Activated CD4-positive, alpha-beta T cell treated with anti-CD3 and anti-CD28 coated beads, Interleukin-2, Interleukin-6, amounts not matched to agents 100 ng/mL and 50 ng/mL, durations not matched to agents 16 hours and 8 hours (primary cell): ENCODE measurements at regions not wholly inside any gene's neighbourhood (a gene's known extent, or its start where the extent isn't known, plus 50 kb on each side); places are given as distances from the start of the nearest gene placed in this dataset.

ENCODE experiments used
- DNase-seq: peaks from one replicate; pipeline ENCODE4 v3.0.0-alpha.2; 2020

DNA sequence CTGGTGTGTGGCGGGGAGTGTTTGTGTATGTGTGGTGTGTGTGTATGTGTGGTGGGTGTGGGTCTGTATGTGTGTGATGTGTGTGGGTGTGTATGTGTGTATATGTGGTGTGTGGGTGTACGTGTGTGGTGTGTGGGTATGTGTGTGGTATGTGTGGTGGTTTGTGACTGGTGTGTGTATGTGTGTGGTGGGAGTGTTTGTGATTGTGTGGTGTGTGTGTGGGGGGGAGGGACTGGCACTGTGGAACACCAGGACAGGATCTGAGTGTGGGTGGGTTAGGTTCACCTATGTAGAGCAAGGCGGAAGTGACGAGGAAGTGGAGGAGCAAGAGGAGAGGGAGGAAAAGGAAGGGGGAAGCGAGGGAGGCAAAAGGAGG lies 510.8 kb downstream of the SHQ1 start:
- DNase-seq, result no peak

DNA sequence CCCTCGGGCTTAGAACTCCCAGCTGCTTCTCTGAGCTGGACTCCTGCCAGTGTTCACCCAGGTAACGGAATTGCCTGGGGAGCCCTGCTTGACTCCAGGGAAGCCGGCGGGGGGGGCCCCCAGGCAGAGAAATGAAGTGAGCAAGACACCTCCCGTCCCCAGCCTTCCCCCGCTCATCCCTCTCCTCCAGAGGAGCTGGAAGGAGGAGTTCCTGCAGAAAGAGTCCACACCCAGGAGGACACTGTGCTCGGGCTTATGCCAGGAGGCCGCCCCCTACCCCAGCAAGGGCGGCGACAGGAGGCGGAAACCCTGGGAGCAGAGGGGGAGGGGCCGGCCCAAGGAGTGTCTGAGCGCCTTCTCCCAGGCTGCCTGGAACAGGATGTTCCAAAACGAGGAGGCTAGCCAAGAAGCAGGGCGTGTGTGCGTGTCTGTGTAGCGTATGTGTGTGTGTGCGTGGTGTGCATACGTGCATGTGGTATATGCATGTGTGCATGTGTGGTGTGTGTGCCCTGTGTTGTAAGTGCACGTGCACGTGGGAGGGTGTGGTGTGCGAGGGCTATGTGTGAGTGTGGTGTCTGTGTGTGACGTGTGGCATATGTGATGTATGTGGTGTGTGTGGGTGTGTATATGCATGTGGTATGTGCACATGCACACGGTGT lies 511.3 kb downstream of the SHQ1 start:
- DNase-seq, result no peak

DNA sequence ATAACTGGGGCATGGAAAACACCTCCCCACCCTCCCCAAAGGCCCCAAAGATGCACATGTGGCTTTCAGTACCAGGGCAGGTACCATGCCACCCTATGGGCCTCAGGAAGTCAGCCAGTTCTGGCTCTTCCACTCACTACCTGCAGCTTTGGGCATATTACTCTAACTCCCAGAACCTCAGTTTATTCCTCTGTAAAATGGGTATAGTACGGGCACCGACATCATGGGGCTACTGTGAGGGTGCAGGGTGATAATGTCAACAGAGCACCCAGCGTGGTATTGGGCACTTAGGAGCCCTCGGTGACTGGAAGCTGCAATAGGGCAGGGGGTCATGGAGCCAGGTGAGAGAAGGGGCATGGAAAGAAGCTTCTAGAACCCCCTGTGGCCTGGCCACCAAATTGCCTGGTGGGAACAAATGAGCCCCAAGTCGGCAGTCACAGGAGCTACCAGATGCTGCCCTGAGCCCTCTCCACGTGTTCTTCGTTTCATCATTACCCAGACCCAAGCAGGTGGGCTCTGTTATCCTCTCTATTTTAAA lies 512.1 kb downstream of the SHQ1 start:
- no peak for DNase-seq

DNA sequence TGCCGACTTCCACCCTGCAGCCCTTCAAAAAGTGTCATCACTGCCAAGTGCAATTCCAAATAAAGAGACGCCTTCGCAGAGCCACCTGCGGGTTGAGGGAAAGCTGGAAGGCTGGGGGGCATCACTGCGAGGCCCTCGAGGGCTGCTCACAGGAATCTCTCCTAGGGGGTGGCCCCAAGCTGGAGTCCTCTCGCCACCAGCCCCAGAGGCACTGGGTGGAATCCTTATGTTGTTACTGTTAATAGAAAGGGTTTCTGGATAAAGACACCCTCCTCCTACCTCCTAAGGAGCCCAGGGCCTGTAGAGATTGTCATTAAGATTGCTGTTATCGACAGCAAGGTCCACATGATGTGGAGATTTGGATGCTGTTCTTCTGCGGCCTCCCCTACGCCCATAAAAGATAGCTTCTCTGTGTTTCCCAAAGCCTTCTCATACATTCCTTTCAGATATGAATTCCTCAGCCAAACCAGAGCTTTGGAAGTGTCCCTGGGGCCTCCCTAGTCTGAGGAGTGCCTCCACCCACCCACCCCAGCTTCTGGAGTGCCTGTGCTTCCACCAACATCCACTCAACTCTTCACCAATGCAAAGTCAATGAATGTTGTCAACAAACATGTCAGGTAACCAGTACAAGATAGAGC lies 512.7 kb downstream of the SHQ1 start:
- no peak for DNase-seq

- DNase-seq, result no peak
Measured at GRCh38 chr3:72334681-72335457, 513.4 kb downstream of the SHQ1 start.

GRCh38 chr3:72332689-72333088 lies 515.6 kb downstream of the SHQ1 start:
- DNase-seq, result no peak

DNA sequence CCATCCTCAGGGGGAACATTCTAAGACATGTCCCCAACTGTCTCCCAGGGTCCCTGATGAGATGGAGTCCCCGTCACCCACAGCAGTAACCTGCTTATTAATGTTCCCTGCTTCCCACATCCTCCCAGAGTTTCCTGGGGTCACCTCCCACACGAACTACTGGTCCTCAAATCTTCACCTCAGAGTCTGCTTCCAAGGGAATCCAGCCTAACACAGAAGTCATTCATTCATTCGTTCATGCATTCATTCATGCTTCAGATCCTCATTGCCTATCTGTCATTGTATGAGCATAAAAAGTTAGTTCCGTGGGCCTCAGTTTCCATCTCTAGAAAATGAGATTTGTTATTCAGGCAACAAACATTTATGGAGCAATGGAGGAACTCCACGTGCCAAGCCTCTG lies 516.2 kb downstream of the SHQ1 start:
- DNase-seq, result no peak

DNA sequence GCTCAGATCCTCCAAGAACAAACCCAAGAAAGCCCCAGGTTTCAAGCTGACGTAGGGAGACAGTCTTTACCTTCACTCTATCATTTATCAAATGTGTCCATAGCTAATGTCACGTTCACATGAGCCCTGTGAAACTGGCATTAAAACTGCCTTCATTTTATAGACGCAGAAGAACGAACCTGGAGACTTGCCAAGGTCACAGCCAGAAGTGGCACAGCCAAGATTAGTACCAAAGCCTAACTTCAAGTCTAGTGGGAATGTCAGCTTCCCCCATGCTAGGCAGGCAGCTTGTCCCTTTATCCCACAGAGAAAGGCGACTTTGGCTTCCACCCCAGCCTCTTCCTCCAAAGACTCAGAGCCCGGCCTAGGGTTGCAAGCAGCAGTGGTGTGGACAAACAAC lies 517.2 kb downstream of the SHQ1 start:
- no peak for DNase-seq

GRCh38 chr3:72329354-72329753 lies 518.9 kb downstream of the SHQ1 start:
- no peak for DNase-seq

GRCh38 chr3:72328755-72329277 lies 519.4 kb downstream of the SHQ1 start:
- no peak for DNase-seq

- DNase-seq, result no peak
Measured at GRCh38 chr3:72327008-72327407, 521.2 kb downstream of the SHQ1 start.

- no peak for DNase-seq
Measured at GRCh38 chr3:72324253-72324811, 523.9 kb downstream of the SHQ1 start.

- DNase-seq, result no peak
Measured at GRCh38 chr3:72323773-72324172, 524.5 kb downstream of the SHQ1 start.

DNA sequence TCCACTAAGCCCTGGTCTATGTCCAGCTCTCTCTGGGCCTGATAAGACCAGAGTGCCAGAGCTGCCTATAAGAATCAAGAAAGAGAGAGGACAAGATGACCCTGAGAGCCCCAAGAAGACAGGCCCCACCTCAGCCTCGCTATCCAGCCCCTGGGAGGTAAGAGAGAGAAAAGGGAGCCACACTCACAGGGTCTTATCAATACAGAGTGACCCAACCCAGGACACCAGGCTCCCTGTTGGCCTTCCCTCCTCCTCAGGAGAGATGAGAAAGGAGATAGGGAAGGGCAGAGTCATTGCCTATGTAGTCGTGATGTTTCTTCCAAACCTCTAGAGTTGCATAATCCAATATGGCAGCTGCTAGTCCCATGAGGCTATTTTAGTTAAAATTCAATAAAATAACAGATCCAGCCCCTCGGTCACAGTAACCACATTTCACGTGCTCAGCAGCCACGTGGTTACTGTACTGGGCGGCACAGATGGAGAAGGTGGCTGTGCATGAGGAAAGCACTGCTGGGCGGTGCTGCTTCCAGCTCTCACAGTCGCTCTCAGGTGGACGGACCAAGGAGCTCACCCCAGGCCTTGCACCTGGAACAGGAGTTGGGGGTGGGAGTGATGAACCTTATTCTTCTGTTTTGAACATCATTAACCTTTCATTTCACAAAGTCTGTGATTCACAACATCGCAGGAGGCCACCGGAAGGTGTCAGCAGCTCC lies 525.8 kb downstream of the SHQ1 start:
- DNase-seq, result no peak

DNA sequence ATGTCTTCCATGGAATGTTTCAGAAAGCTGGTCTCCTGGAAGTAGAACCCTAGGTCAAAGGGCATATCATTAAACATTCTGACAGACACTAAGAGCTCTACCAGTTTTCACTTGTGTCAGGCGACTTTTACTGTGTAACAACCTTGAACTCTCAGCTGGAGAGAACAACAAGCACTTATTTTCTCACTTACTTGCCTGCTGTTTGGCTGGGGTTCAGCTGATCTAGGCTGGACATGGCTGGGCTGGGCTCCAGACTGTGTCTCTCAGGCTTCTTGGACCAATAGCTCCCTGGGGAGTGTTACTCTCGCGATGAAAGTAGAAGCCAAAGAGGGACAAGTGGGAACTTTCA lies 527.3 kb downstream of the SHQ1 start:
- no peak for DNase-seq

GRCh38 chr3:72320095-72320954 lies 527.9 kb downstream of the SHQ1 start:
- no peak for DNase-seq

DNA sequence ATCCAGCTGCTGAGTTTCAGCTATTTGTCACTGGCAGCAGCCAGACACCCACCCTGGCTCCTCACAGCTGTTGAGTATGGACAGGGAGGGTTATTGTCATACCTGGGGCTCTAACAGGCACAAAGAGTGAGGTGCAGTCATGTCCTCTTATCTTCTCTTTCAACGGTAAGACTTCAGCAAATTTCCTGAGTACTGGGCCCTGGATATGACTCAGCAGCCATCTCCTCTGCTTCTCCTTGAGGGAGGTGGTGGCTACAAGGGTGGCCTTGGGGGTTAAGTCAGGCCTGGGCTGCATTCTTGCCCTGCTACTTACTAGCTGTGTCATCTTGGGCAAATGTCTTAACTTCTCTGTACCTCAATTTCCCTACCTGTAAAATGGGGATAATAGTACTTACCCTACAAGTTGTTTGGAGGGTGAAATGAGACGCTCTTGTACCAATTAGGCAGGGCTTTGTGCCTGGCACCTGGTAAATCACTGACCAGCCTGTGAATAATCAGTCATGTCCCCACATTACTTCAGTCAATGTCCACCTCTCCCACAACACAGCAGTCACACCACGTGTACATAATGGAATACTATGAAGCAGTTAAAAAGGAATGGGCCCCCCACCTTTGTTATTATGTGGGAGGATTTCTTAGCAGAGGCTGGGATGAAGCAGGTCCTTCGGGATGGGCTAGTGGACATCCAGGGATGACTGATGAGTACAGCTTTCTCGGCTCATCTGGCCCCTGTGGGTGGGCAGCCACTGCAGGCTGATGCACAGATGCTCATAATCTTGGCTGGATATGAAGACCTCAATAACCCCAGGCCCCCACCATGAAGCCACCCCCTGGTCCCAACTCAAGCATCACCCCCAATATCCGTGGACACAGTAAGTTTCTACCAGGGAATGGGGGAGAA lies 528.8 kb downstream of the SHQ1 start:
- peak; percentile 20 for DNase-seq

GRCh38 chr3:72318504-72319193 lies 529.6 kb downstream of the SHQ1 start:
- DNase-seq, result no peak

- no peak for DNase-seq
Measured at GRCh38 chr3:72317491-72317890, 530.8 kb downstream of the SHQ1 start.
